H1 (cell line): ENCODE measurements at regions not wholly inside any gene's neighbourhood (a gene's known extent, or its start where the extent isn't known, plus 50 kb on each side); places are given as distances from the start of the nearest gene placed in this dataset.

Experiments
- CTCF ChIA-PET: fragments of 300-600 bp; sonication (Branson Sonifier 250); formaldehyde crosslinking; loops from one replicate; lab custom pipeline; 2021; ENCODE audit not compliant: partially characterized antibody; lab: Charles Lee
- POLR2A ChIA-PET: fragments of 300-600 bp; sonication (Branson Sonifier 250); formaldehyde crosslinking; loops from one replicate; lab custom pipeline; 2021; ENCODE audit warnings: inconsistent platforms; ENCODE audit not compliant: partially characterized antibody; lab: Charles Lee
- DNase-seq, 2 experiments: peaks; one replicate each; pipeline versions ENCODE4 v3.0.0 to v3.0.0-alpha.2; 2010 to 2022; ENCODE audit warnings: low spot score in 2 of 2, low read depth in 1 of 2, mixed read lengths in 1 of 2
- FAIRE-seq: peaks from 2 replicates; lab custom pipeline; 2011; peaks lifted over from hg19 to GRCh38; lab: Jason Lieb, UNC
- H2AFZ ChIP-seq: 2 replicates; pipeline ENCODE4 v1.8.1; 2012; ENCODE audit warnings: low read length, inconsistent platforms
- H2AK5ac ChIP-seq: 2 replicates; pipeline ENCODE4 v1.6.1; 2013; ENCODE audit warnings: low read depth, low read length
- H2BK120ac ChIP-seq: replicated peaks from 2 replicates; pipeline ENCODE3; 2013; ENCODE audit warnings: low read depth, low read length, inconsistent platforms
- H2BK12ac ChIP-seq: 2 replicates; pipeline ENCODE4 v1.6.1; 2013; ENCODE audit warnings: low read depth, low read length
- H2BK15ac ChIP-seq: 2 replicates; pipeline ENCODE4 v1.6.1; 2013; ENCODE audit warnings: low read length
- H2BK20ac ChIP-seq: 2 replicates; pipeline ENCODE4 v1.6.1; 2013; ENCODE audit warnings: low read length
- H2BK5ac ChIP-seq: 2 replicates; pipeline ENCODE4 v1.6.1; 2013; ENCODE audit warnings: low read depth, low read length
- H3K14ac ChIP-seq: 2 replicates; pipeline ENCODE4 v1.6.1; 2013; ENCODE audit warnings: inconsistent platforms; ENCODE audit not compliant: insufficient read length
- H3K18ac ChIP-seq: 2 replicates; pipeline ENCODE4 v1.6.1; 2013; ENCODE audit warnings: low read length; ENCODE audit errors: extremely low read depth
- H3K23ac ChIP-seq: 2 replicates; pipeline ENCODE4 v1.6.1; 2013; ENCODE audit warnings: inconsistent platforms; ENCODE audit not compliant: insufficient read length
- H3K23me2 ChIP-seq: 2 replicates; pipeline ENCODE4 v1.6.1; 2013; ENCODE audit warnings: low read depth, low read length
- H3K27ac ChIP-seq: 2 replicates; pipeline ENCODE4 v1.6.1; 2011; ENCODE audit warnings: low read depth, low read length, inconsistent platforms
- H3K27me3 ChIP-seq, 4 experiments: replicated peaks in 1 of 4; 1 replicate in 1 of 4; 2 replicates in 3 of 4; pipeline versions ENCODE4 v1.6.1 to v1.8.1; 2011 to 2013; ENCODE audit warnings: low read length in 3 of 4, mild to moderate bottlenecking in 3 of 4, inconsistent platforms in 2 of 4, mixed read lengths in 2 of 4, moderate library complexity in 1 of 4; ENCODE audit not compliant: control insufficient read depth in 3 of 4, insufficient read depth in 3 of 4; ENCODE audit errors: extremely low read depth in 1 of 4
- H3K36me3 ChIP-seq, 4 experiments: 2 replicates each; pipeline versions ENCODE4 v1.6.1 to v1.8.1; 2011 to 2013; ENCODE audit warnings: mild to moderate bottlenecking in 4 of 4, low read length in 3 of 4, moderate library complexity in 2 of 4, control low read depth in 1 of 4, inconsistent platforms in 1 of 4; ENCODE audit not compliant: insufficient read depth in 4 of 4, control insufficient read depth in 2 of 4
- H3K4ac ChIP-seq: replicated peaks from 2 replicates; pipeline ENCODE3; 2013; ENCODE audit warnings: low read length, low read depth, mixed read lengths, inconsistent platforms; ENCODE audit not compliant: insufficient read length
- H3K4me1 ChIP-seq, 4 experiments: replicated peaks in 1 of 4; 1 replicate in 1 of 4; 2 replicates in 3 of 4; pipeline versions ENCODE4 v1.6.1 to v1.8.1; 2011 to 2013; ENCODE audit warnings: low read length in 3 of 4, inconsistent platforms in 2 of 4, mixed read lengths in 1 of 4; ENCODE audit not compliant: insufficient read depth in 4 of 4, control insufficient read depth in 3 of 4
- H3K4me2 ChIP-seq, 2 experiments: 2 replicates each; pipeline versions ENCODE4 v1.6.1 to v1.8.1; 2011 to 2013; ENCODE audit warnings: low read depth in 2 of 2, low read length in 2 of 2, control low read depth in 1 of 2, inconsistent platforms in 1 of 2, mild to moderate bottlenecking in 1 of 2; ENCODE audit not compliant: insufficient read depth in 1 of 2
- H3K4me3 ChIP-seq, 4 experiments: fragments of 200-600, 300-600 bp in 1 of 4; sonication (generic), shearing (Covaris generic), sonication (Bioruptor Twin) in 1 of 4; 2 replicates each; pipeline versions ENCODE4 v1.5.1 to v1.8.1; 2011 to 2016; ENCODE audit warnings: low read length in 4 of 4, low read depth in 3 of 4, control low read depth in 2 of 4, inconsistent platforms in 2 of 4, mild to moderate bottlenecking in 2 of 4, mixed read lengths in 1 of 4, moderate library complexity in 1 of 4; ENCODE audit not compliant: insufficient read depth in 2 of 4; ENCODE audit errors: extremely low read depth in 1 of 4
- H3K56ac ChIP-seq: replicated peaks from 2 replicates; pipeline ENCODE3; 2013; ENCODE audit warnings: low read depth, mild to moderate bottlenecking, mixed read lengths, low read length, inconsistent platforms; ENCODE audit not compliant: insufficient read length
- H3K79me1 ChIP-seq: 2 replicates; pipeline ENCODE4 v1.6.1; 2013; ENCODE audit warnings: low read depth, low read length, control low read depth
- H3K79me2 ChIP-seq, 2 experiments: 2 replicates each; pipeline versions ENCODE4 v1.6.1 to v1.8.1; 2012 to 2013; ENCODE audit warnings: low read length in 2 of 2, mild to moderate bottlenecking in 2 of 2, inconsistent platforms in 1 of 2; ENCODE audit not compliant: insufficient read depth in 2 of 2, control insufficient read depth in 1 of 2
- H3K9ac ChIP-seq, 4 experiments: replicated peaks in 1 of 4; 1 replicate in 1 of 4; 2 replicates in 3 of 4; pipeline versions ENCODE4 v1.6.1 to v1.8.1; 2011 to 2013; ENCODE audit warnings: low read depth in 3 of 4, low read length in 3 of 4, control low read depth in 2 of 4, mild to moderate bottlenecking in 2 of 4, moderate library complexity in 2 of 4, inconsistent platforms in 1 of 4; ENCODE audit errors: extremely low read depth in 1 of 4
- H3K9me3 ChIP-seq, 2 experiments: 2 replicates each; pipeline versions ENCODE4 v1.6.1 to v1.8.1; 2012 to 2013; ENCODE audit warnings: mild to moderate bottlenecking in 2 of 2, moderate library complexity in 2 of 2, control low read depth in 1 of 2, inconsistent platforms in 1 of 2, low read depth in 1 of 2, low read length in 1 of 2, mixed read lengths in 1 of 2; ENCODE audit not compliant: insufficient read depth in 2 of 2
- H4K20me1 ChIP-seq, 2 experiments: replicated peaks in 1 of 2; 2 replicates each; pipeline versions ENCODE3 to v1.8.1; 2011 to 2013; ENCODE audit warnings: inconsistent platforms in 2 of 2, low read length in 2 of 2, mild to moderate bottlenecking in 1 of 2; ENCODE audit not compliant: insufficient read depth in 2 of 2, control insufficient read depth in 1 of 2
- H4K5ac ChIP-seq: 2 replicates; pipeline ENCODE4 v1.6.1; 2013; ENCODE audit warnings: low read length, low read depth, mixed read lengths, inconsistent platforms; ENCODE audit not compliant: insufficient read length
- H4K8ac ChIP-seq: 2 replicates; pipeline ENCODE4 v1.8.0; 2013; ENCODE audit warnings: mild to moderate bottlenecking, moderate library complexity, low read length, inconsistent platforms; ENCODE audit not compliant: insufficient read depth; ENCODE audit errors: extremely low read depth
- H4K91ac ChIP-seq: replicated peaks from 2 replicates; pipeline ENCODE3; 2013; ENCODE audit warnings: low read length, mixed read lengths, inconsistent platforms; ENCODE audit not compliant: insufficient read length
- CBX8 ChIP-seq: fragments of 300-800, 300-1000 bp; sonication (generic); IDR thresholded peaks from 2 replicates; pipeline ENCODE4 v1.7.1; 2016; ENCODE audit warnings: low read depth, low read length, borderline replicate concordance
- E2F6 ChIP-seq: IDR thresholded peaks from 2 replicates; pipeline ENCODE4 v1.6.1; 2012; ENCODE audit warnings: inconsistent platforms
- KDM4A ChIP-seq: IDR thresholded peaks from one replicate; pipeline ENCODE4 v1.7.1; 2012; ENCODE audit warnings: low read depth, mild to moderate bottlenecking, moderate library complexity, low read length, inconsistent platforms; ENCODE audit not compliant: severe bottlenecking
- KDM5A ChIP-seq: fragments of 200-600 bp; IDR thresholded peaks from 2 replicates; pipeline ENCODE4 v1.7.1; 2012; ENCODE audit warnings: mild to moderate bottlenecking, low read length, inconsistent platforms, mixed read lengths
- MAX ChIP-seq: IDR thresholded peaks from 2 replicates; pipeline ENCODE4 v1.6.1; 2012; ENCODE audit warnings: inconsistent platforms
- NANOG ChIP-seq: IDR thresholded peaks from 2 replicates; pipeline ENCODE4 v1.6.1; 2011; ENCODE audit warnings: low read length, low read depth, mild to moderate bottlenecking, inconsistent platforms; ENCODE audit not compliant: insufficient read depth, poor library complexity, severe bottlenecking
- NRF1 ChIP-seq: IDR thresholded peaks from 2 replicates; pipeline ENCODE4 v1.6.1; 2011; ENCODE audit warnings: mild to moderate bottlenecking, low read depth, low read length, improper control_type of control experiment
- POLR2A ChIP-seq, 2 experiments: IDR thresholded peaks; 1 replicate in 1 of 2; 2 replicates in 1 of 2; pipeline ENCODE4 v1.6.1; 2011; ENCODE audit warnings: low read depth in 2 of 2, low read length in 2 of 2, mild to moderate bottlenecking in 2 of 2; ENCODE audit errors: control extremely low read depth in 1 of 2
- RBBP5 ChIP-seq: IDR thresholded peaks from 2 replicates; pipeline ENCODE4 v1.7.1; 2012; ENCODE audit warnings: low read depth, mild to moderate bottlenecking, inconsistent platforms, low read length, moderate library complexity, borderline replicate concordance
- SIRT6 ChIP-seq: IDR thresholded peaks from one replicate; pipeline ENCODE4 v1.7.1; 2012; ENCODE audit warnings: low read length, inconsistent platforms
- SP4 ChIP-seq: IDR thresholded peaks from 2 replicates; pipeline ENCODE4 v1.6.1; 2012; ENCODE audit warnings: low read length, inconsistent platforms
- SRF ChIP-seq: IDR thresholded peaks from 2 replicates; pipeline ENCODE4 v1.6.1; 2011; ENCODE audit warnings: mild to moderate bottlenecking, low read depth, low read length, moderate library complexity
- SUZ12 ChIP-seq: fragments of 200-600 bp; sonication (generic); IDR thresholded peaks from 2 replicates; pipeline ENCODE4 v1.6.1; 2012; ENCODE audit warnings: mild to moderate bottlenecking, inconsistent platforms, low read length, moderate library complexity, mixed read lengths
- TCF12 ChIP-seq: IDR thresholded peaks from 2 replicates; pipeline ENCODE4 v1.6.1; 2011; ENCODE audit warnings: low read depth, mild to moderate bottlenecking, low read length
- whole genome bisulfite sequencing, 2 experiments: shearing (Covaris generic) in 1 of 2; methylation state at CpG; one replicate each; pipeline versions ENCODE4 v1.1.6 to v1.1.7; 2013 to 2015; ENCODE audit warnings: low lambda C conversion rate in 2 of 2, mixed read lengths in 2 of 2, inconsistent platforms in 1 of 2, low coverage in 1 of 2, missing lambda C conversion rate in 1 of 2; ENCODE audit not compliant: insufficient replicate concordance in 2 of 2, insufficient coverage in 1 of 2, insufficient read length in 1 of 2; ENCODE audit errors: extremely low coverage in 1 of 2, missing lambda C conversion rate in 1 of 2; 5-methylcytosine and 5-hydroxymethylcytosine counted together

- Histone ChIP-seq H2BK12ac (no peak overlapping the region), H3K56ac (no peak overlapping the region), H2BK20ac (no peak overlapping the region), H2BK120ac (no peak overlapping the region), H2BK5ac (no peak overlapping the region), H3K9me3 (no peaks in the 10 kb centered on the region), H4K5ac (no peak overlapping the region), H3K9ac (no peak overlapping the region), H2AFZ (no peak overlapping the region), H3K23me2 (no peaks in the 10 kb centered on the region; the same call in 1 of the 2 replicates), H2AK5ac (no peak overlapping the region), H3K27me3 (no peaks in the 10 kb centered on the region), H3K36me3 (no peaks in the 10 kb centered on the region), H3K27ac (no peak overlapping the region), H3K14ac (no peak overlapping the region), H3K4me3 (no peak overlapping the region), H2BK15ac (no peak overlapping the region), H3K4me2 (no peak overlapping the region), H3K4me1 (no peaks in the 10 kb centered on the region), H4K8ac (no peak overlapping the region), H3K23ac (no peak overlapping the region), H4K20me1 (no peaks in the 10 kb centered on the region), H3K79me1 (no peaks in the 10 kb centered on the region), H3K4ac (no peak overlapping the region), H4K91ac (no peak overlapping the region), H3K18ac (no peak overlapping the region), H3K79me2 (no peaks in the 10 kb centered on the region)
- ChIA-PET POLR2A (no interaction called here), CTCF (interaction anchor here (1.3 to 3.2 kb wide), 3 partner anchors 11 to 274 kb away, joined by 5 to 18 read pairs (median 10); no protein-coding TSS in a partner anchor)
- FAIRE-seq (no peak), DNase-seq (no peak)
- 96% methylated on average over 7 of the region's 7 CpGs; no CpG with 5 or more reads in 1 of the 2 experiments for WGBS, 2 experiments
- TF ChIP-seq KDM4A (no peak), SIRT6 (no peak), SUZ12 (no peak), RBBP5 (no peak), TCF12 (no peak), CBX8 (no peak), SRF (no peak), SP4 (no peak), NANOG (no peak), MAX (no peak), POLR2A (IDR thresholded peaks at IDR 0.05; ENCODE audit: control extremely low read depth in 1 of 2, low read depth in 2 of 2, low read length in 2 of 2) (no peak), KDM5A (no peak), NRF1 (no peak), E2F6 (no peak)
Observed at GRCh38 chr1:115458426-115459114, 120.5 kb upstream of the NGF start.
